OCI-LY3 (cell line): ENCODE measurements at regions not wholly inside any gene's neighbourhood (a gene's known extent, or its start where the extent isn't known, plus 50 kb on each side); places are given as distances from the start of the nearest gene placed in this dataset.

Experiments
- H2AFZ ChIP-seq: fragments of 200-600, 300-600 bp; shearing (Covaris generic); 2 replicates; pipeline ENCODE4 v1.6.0; 2014; ENCODE audit warnings: antibody characterized with exemption, low read depth, low read length
- H3K27ac ChIP-seq: fragments of 200-600, 300-600 bp; sonication (generic); 2 replicates; pipeline ENCODE4 v1.5.1; 2014; ENCODE audit warnings: mild to moderate bottlenecking, low read length, moderate library complexity, mixed read lengths
- H3K27me3 ChIP-seq: fragments of 200-600, 300-600 bp; sonication (generic); 2 replicates; pipeline ENCODE4 v1.6.1; 2014; ENCODE audit warnings: low read depth, low read length, mixed read lengths
- H3K36me3 ChIP-seq: fragments of 200-600, 300-600 bp; sonication (generic); replicated peaks from 2 replicates; pipeline ENCODE3; 2014; ENCODE audit warnings: low read depth, low read length, mixed read lengths
- H3K4me1 ChIP-seq: fragments of 300-600, 200-600 bp; sonication (generic); 2 replicates; pipeline ENCODE4 v1.6.1; 2014; ENCODE audit warnings: low read length, mixed read lengths
- H3K4me2 ChIP-seq: fragments of 200-600, 300-600 bp; sonication (generic); 2 replicates; pipeline ENCODE4 v1.6.1; 2014; ENCODE audit warnings: low read length, mixed read lengths
- H3K4me3 ChIP-seq: fragments of 300-600, 200-600 bp; sonication (generic); 2 replicates; pipeline ENCODE4 v1.5.1; 2014; ENCODE audit warnings: antibody characterized with exemption, mild to moderate bottlenecking, low read length, moderate library complexity
- H3K79me2 ChIP-seq: fragments of 300-600, 200-600 bp; shearing (Covaris generic); 2 replicates; pipeline ENCODE4 v1.6.1; 2014; ENCODE audit warnings: mild to moderate bottlenecking, low read length, mixed read lengths
- H3K9ac ChIP-seq: fragments of 300-600, 200-600 bp; shearing (Covaris generic); 2 replicates; pipeline ENCODE4 v1.6.0; 2014; ENCODE audit warnings: mild to moderate bottlenecking, low read length, moderate library complexity
- H3K9me3 ChIP-seq: fragments of 200-600, 300-600 bp; shearing (Covaris generic); 2 replicates; pipeline ENCODE4 v1.6.1; 2014; ENCODE audit warnings: low read length, mixed read lengths; ENCODE audit not compliant: insufficient read depth
- H4K20me1 ChIP-seq: fragments of 200-600, 300-600 bp; sonication (generic); 2 replicates; pipeline ENCODE4 v1.6.1; 2016; ENCODE audit warnings: low read length, mixed read lengths; ENCODE audit not compliant: insufficient read depth
- EZH2phosphoT487 ChIP-seq: fragments of 200-600 bp; shearing (Covaris generic); IDR thresholded peaks from 2 replicates; pipeline ENCODE4 v1.6.1; 2018; ENCODE audit warnings: antibody characterized with exemption, mixed run types, low read depth
- TF ChIP-seq, protein P1 (sequence below): fragments of 200-600, 300-600 bp; sonication (generic); IDR thresholded peaks from 2 replicates; pipeline ENCODE4 v1.5.1; 2014; ENCODE audit warnings: antibody characterized with exemption, low read length, low read depth

DNA sequence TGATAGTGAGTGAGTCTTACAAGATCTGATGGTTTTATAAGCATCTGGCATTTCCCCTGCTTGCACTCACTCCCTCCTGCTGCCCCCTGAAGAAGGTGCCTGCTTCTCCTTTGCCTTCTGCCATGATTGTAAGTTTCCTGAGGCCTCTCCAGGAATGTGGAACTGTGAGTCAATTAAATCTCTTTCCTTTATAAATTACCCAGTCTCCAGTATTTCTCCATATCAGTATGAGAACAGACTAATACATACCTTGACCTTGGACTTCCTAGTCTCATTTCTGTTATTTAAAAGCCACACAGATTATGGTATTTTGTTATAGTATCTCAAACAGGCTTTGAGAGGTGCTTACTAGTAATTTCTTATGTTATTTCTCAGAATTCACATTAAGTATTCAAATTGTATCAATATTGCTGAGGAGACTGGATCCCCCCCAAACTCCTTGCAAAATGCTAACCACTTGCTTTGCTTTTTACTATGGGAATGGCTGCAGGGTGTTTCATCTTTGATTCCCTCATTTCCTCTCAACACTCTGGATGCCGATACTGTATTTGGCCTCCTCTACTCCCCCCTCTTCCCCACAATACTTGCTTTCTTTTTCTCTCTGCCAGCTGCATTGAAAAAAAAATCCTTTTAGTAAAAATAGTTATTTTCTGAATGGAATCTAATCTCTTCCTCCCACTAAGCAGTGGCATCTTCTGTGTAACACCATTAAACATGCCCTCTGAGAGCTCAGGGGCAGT lies 96.9 kb upstream of the WLS start:
- no peaks in the 10 kb centered on the region for H3K36me3 ChIP-seq
- H3K27me3 ChIP-seq = no peaks in the 10 kb centered on the region
- H3K27ac ChIP-seq = no peak overlapping the region
- no peak overlapping the region for H3K4me2 ChIP-seq
- no peak overlapping the region for H3K4me3 ChIP-seq
- TF ChIP-seq EZH2phosphoT487 = no peak
- TF ChIP-seq, protein P1, sequence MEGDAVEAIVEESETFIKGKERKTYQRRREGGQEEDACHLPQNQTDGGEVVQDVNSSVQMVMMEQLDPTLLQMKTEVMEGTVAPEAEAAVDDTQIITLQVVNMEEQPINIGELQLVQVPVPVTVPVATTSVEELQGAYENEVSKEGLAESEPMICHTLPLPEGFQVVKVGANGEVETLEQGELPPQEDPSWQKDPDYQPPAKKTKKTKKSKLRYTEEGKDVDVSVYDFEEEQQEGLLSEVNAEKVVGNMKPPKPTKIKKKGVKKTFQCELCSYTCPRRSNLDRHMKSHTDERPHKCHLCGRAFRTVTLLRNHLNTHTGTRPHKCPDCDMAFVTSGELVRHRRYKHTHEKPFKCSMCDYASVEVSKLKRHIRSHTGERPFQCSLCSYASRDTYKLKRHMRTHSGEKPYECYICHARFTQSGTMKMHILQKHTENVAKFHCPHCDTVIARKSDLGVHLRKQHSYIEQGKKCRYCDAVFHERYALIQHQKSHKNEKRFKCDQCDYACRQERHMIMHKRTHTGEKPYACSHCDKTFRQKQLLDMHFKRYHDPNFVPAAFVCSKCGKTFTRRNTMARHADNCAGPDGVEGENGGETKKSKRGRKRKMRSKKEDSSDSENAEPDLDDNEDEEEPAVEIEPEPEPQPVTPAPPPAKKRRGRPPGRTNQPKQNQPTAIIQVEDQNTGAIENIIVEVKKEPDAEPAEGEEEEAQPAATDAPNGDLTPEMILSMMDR = no peak
- H3K79me2 ChIP-seq = no peaks in the 10 kb centered on the region
- H3K9ac ChIP-seq = no peak overlapping the region
- no peaks in the 10 kb centered on the region for H3K9me3 ChIP-seq
- no peaks in the 10 kb centered on the region for H4K20me1 ChIP-seq
- H2AFZ ChIP-seq = no peak overlapping the region
- H3K4me1 ChIP-seq = no peaks in the 10 kb centered on the region

GRCh38 chr1:68328490-68328889 lies 96.2 kb upstream of the WLS start:
- Histone ChIP-seq H4K20me1 (no peaks in the 10 kb centered on the region), H3K9me3 (no peaks in the 10 kb centered on the region), H3K36me3 (no peaks in the 10 kb centered on the region), H3K9ac (no peak overlapping the region), H2AFZ (no peak overlapping the region), H3K4me1 (no peaks in the 10 kb centered on the region), H3K4me2 (no peak overlapping the region), H3K79me2 (no peaks in the 10 kb centered on the region), H3K27ac (no peak overlapping the region), H3K4me3 (no peak overlapping the region), H3K27me3 (no peaks in the 10 kb centered on the region)
- no peak for TF ChIP-seq EZH2phosphoT487
- TF ChIP-seq, protein P1 = no peak

- Histone ChIP-seq H2AFZ (no peak overlapping the region), H3K4me3 (no peak overlapping the region), H3K27ac (no peak overlapping the region), H3K36me3 (no peaks in the 10 kb centered on the region), H4K20me1 (no peaks in the 10 kb centered on the region), H3K79me2 (no peaks in the 10 kb centered on the region), H3K27me3 (no peaks in the 10 kb centered on the region), H3K9ac (no peak overlapping the region), H3K9me3 (no peaks in the 10 kb centered on the region), H3K4me2 (no peak overlapping the region), H3K4me1 (no peaks in the 10 kb centered on the region)
- TF ChIP-seq, protein P1 = no peak
- no peak for TF ChIP-seq EZH2phosphoT487
Measured at GRCh38 chr1:68327414-68327813, 95.1 kb upstream of the WLS start.

DNA sequence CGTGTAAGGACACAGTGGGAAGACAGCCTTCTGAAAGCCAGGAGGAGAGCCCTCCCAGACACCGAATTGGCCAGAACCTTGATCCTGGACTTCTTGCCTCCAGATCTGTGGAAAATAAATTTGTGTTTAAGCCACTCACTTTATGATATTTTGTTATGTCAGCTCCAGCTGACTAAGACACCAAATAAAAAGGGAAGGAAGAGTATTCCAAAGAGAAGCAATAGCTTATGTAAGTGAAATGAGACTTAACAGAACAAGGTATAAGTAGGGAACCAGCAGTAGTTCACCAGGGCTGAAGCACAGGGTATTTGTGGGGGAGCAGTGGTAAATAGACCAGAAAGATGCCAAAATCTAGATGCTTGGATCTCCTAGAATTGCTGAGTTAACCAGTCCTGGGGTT lies 94.2 kb upstream of the WLS start:
- Histone ChIP-seq H3K9me3 (no peaks in the 10 kb centered on the region), H3K9ac (no peak overlapping the region), H3K27ac (no peak overlapping the region), H3K4me3 (no peak overlapping the region), H3K27me3 (no peaks in the 10 kb centered on the region), H3K36me3 (no peaks in the 10 kb centered on the region), H3K4me1 (no peaks in the 10 kb centered on the region), H3K79me2 (no peaks in the 10 kb centered on the region), H2AFZ (no peak overlapping the region), H4K20me1 (no peaks in the 10 kb centered on the region), H3K4me2 (no peak overlapping the region)
- no peak for TF ChIP-seq EZH2phosphoT487
